HG03045 (cell line): ENCODE measurements at regions not wholly inside any gene's neighbourhood (a gene's known extent, or its start where the extent isn't known, plus 50 kb on each side); places are given as distances from the start of the nearest gene placed in this dataset.
"Not testable (repeated sequence)": the region's sequence is repeated elsewhere in the genome, so short reads cannot be mapped to it uniquely, and the experiment has no call there.

Source experiments
- ATAC-seq: cut with Tn5 transposase; IDR thresholded peaks from one replicate; pipeline ENCODE4 v1.9.1; 2021; ENCODE audit warnings: mild to moderate bottlenecking, moderate library complexity; ENCODE audit not compliant: unreplicated experiment

- ATAC-seq, result no peak
These were observed 275.7 kb upstream of the NPSR1 start for GRCh38 chr7:34382166-34382893.

DNA sequence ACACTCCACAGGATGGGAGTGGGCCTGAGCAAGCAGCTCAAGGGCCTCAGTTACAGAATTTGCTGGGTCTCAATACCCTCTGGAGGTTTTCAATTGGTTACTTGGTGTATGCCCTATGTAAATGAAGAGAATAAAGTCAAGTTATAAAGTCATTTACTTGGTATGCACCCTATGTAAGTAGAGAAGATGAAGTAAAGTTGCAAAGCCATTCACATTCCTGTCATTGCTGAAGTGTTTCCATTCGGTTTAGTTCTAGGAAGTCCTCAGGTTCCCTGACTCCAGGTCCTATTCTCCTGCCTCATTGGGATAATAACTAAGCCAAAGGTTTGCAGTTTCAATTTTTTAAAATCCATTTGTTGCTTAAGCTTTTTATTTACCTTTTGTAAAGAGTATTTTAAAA, 272.6 kb upstream of the NPSR1 start:
- ATAC-seq, result no peak

GRCh38 chr7:34389332-34390078, 268.5 kb upstream of the NPSR1 start:
- no peak for ATAC-seq

GRCh38 chr7:34390103-34390502, 267.9 kb upstream of the NPSR1 start:
- ATAC-seq, result no peak

GRCh38 chr7:34392972-34393371, 265.0 kb upstream of the NPSR1 start:
- ATAC-seq, result no peak

DNA sequence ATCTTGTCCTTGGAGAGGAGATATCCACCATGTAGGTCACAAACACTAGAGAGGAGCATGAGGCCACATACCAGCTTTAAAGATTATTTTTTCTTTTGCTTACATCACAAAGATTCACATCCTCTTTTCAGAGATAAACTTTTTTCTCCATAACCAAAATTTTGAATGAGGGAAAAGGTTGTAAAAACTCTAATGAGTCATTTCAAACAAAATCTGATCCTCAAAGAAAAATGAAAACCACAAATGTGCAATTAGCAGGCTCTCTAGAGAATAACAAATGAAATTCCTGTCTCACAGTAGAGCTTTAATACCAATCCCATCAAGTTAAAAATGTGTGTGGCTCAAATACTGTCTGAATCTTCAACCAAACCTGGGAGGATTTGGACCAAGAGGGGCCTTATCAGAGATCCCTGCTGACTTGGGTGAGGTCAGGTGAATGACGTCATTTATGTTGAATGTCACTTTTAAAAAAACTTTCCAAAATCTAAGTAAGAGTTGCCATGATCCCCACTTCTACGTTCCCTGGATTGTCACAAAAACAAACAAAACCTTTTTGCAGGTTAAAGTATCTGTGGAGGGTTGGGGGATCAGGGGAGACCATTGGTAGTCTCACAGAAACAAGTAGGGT, 261.5 kb upstream of the NPSR1 start:
- no peak for ATAC-seq

DNA sequence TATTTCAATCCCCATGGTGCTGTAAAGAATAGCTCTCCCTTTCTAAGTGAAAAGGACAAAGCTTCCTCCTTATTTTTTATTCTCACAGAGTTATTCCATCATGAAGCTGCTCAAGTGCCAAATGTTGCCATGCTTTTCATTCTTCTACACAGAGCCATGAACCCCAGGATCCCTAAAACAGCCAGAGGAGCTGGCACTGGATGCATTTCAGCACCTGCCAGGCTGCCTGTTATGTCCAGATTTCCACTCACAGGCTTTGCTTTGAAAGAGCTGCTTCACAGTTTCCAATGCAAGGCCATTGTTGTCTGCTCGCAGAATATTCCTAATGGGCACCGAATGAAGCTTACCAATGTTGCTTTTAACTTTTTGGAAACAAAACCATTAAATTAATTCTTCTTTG, 256.2 kb upstream of the NPSR1 start:
- no peak for ATAC-seq

GRCh38 chr7:34406848-34407530, 251.0 kb upstream of the NPSR1 start:
- no peak for ATAC-seq

GRCh38 chr7:34407586-34407985, 250.4 kb upstream of the NPSR1 start:
- no peak for ATAC-seq

DNA sequence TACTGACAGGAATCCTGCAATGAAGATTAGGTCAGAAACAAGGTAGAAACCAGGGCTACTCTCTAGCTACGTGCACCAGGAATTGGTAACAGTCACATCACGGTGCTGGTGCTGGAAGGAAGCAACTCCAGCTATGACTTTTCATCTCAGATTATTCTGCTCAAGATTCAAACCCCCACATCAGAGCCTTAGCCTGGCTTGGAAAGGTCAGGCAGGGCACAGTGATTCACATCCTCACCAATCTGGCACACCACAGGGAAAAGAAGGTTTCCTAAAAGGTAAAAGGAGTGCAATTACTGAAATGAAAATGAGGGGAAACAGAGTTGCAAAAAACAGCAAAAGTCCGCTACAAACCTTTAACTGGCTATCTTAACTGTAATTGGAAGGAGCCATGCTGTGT, 240.2 kb upstream of the NPSR1 start:
- ATAC-seq, result no peak

- ATAC-seq, result no peak
These were observed 236.5 kb upstream of the NPSR1 start for GRCh38 chr7:34421526-34421925.

- no peak for ATAC-seq
These were observed 232.8 kb upstream of the NPSR1 start for GRCh38 chr7:34425194-34425593.

DNA sequence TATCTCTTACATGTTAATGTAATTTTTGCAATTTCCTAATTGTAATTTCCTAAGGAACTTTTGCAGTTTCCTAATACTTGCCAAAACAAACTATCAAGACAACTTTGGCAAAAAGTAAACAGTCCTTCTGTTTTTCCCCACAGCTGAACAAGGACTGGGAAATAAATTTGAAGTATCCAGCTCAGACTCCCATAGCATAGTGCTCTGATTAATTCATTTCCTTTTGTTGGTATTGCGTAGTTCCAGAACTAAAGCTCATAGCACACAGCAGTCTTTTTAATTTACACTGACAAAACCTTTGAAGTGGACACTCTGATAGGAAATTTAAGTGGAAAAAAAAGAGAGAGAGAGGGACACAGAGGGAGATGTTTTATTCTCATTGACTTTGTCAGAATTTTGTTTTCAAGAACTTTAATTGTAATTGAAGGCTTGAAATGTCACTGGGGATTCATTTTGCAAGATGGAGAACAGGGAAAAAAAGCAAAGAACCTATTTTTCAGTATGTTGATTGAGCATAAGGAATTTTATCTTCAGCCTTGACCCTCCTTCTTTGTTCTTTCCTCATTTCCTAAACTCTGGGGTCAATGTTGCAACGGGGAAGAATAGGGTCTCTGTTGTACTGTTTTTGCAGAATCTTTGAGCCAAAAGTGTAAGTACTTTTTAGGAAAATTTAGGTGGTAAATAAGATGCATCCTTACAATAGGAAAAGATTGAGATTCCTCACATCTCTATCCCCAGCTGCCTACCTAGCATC, 232.2 kb upstream of the NPSR1 start:
- no peak for ATAC-seq

DNA sequence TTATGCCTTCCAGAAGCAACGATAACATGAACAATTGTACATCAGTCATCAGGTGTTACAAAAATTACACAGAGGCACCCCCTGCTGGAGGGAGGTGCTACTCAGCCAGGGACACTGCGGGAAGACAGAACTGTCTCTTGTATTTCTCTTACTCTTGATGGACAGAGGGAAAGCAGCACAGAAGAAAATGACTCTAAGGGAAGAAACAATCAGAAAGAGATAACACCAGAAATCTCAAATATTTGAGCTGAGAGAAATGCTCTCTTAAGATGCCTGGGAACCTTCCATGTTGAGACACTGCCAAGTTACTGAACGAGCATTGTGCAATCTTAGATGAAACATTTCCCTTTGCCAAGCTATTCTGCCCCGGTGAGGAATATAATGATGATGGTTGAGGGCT, 227.6 kb upstream of the NPSR1 start:
- no peak for ATAC-seq

- ATAC-seq, result no peak
These were observed 219.6 kb upstream of the NPSR1 start for GRCh38 chr7:34438436-34438835.

- ATAC-seq, result no peak
These were observed 212.4 kb upstream of the NPSR1 start for GRCh38 chr7:34445653-34446052.

DNA sequence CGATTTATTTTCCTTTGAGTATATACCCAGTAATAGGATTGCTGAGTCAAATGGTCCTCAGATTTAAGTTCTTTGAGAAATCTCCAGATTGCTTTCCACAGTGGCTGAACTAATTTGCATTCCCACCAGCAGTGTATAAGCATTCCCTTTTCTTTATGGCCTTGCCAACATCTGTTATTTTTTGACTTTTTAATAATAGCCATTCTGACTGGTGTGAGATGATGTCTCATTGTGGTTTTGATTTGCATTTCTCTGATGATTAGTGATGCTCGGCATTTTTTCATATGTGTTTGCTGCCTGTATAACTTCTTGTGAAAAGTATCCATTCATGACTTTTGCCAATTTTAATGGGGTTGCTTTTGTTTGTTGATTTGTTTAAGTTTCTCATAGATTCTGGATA, 209.5 kb upstream of the NPSR1 start:
- not testable (repeated sequence) for ATAC-seq

DNA sequence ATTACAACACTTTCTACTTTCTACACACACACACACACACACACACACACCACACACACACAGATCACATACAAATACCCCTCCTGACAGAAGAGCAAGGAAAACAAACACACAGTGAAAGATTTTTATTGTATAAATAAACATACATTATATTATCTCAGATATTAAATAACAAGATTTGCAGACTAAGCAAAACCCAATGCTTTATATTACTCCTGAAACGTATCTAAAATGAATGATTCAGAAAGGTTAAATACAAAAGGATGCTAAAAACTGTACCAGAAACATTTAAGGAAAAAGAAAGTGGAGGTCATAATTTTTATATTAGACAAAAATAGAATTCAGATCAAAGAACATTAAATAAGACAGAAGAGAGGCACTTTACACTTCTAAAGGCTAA, 208.3 kb upstream of the NPSR1 start:
- no peak for ATAC-seq

GRCh38 chr7:34451183-34451582, 206.8 kb upstream of the NPSR1 start:
- ATAC-seq, result no peak

DNA sequence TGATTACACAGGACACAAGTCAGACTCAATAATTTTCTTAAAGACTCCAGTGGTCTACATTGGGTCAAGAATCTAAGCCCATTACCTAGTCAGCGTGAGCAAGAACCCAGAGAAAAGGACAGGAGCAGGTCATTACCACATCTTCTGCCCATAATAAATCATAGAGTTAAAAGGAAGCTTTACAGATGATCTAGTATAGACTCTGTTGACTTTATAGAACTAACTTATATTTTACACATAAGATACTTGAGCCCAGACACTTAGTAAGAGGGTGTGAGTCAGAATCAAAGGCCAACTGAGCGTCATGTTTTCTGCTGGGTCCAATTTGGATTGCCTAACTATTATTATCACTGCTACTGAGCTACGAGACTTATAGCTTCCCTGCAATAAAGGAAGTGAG, 206.1 kb upstream of the NPSR1 start:
- ATAC-seq, result no peak

GRCh38 chr7:34452363-34452762, 205.7 kb upstream of the NPSR1 start:
- no peak for ATAC-seq
